GM12874 (cell line): ENCODE measurements at regions not wholly inside any gene's neighbourhood (a gene's known extent, or its start where the extent isn't known, plus 50 kb on each side); places are given as distances from the start of the nearest gene placed in this dataset.

Experiments
- CTCF ChIP-seq: IDR thresholded peaks from 2 replicates; pipeline ENCODE4 v1.5.1; 2011; ENCODE audit warnings: low read depth, mild to moderate bottlenecking, control low read depth, low read length, moderate library complexity; ENCODE audit not compliant: insufficient read depth

- TF ChIP-seq CTCF, result no peak
Measured at GRCh38 chr7:153107826-153108225, 348.3 kb downstream of the ACTR3B start.

GRCh38 chr7:153109566-153109965 lies 350.0 kb downstream of the ACTR3B start:
- TF ChIP-seq CTCF, result no peak

GRCh38 chr7:153110606-153111005 lies 351.1 kb downstream of the ACTR3B start:
- no peak for TF ChIP-seq CTCF

- TF ChIP-seq CTCF, result no peak
Measured at GRCh38 chr7:153130052-153130451, 370.5 kb downstream of the ACTR3B start.

- no peak for TF ChIP-seq CTCF
Measured at GRCh38 chr7:153151766-153152165, 392.2 kb downstream of the ACTR3B start.

GRCh38 chr7:153152801-153153422 lies 393.4 kb downstream of the ACTR3B start:
- TF ChIP-seq CTCF, result no peak

GRCh38 chr7:153158149-153158548 lies 398.6 kb downstream of the ACTR3B start:
- no peak for TF ChIP-seq CTCF
